ENCODE measurements at regions not wholly inside any gene's neighbourhood (a gene's known extent, or its start where the extent isn't known, plus 50 kb on each side); places are given as distances from the start of the nearest gene placed in this dataset.

DNA sequence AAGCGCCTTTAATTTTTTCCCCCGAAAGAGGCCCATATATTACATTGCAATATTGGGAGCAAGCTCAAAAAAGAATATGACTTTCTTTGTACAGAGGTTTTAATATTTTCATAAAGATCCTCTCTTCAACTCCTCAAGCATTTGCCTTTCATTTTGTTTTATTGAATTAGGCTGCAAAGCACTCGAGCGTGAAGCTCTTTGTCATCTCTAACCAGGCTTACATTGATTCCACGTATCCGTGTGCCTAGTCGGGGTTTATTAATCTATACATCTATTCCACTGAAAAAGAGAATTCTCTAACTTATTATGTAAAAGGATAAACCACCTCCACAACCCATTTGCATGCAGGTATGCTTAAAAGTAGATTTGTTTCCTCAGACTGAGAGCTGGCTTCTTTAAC is 234.8 kb upstream of the TMPO start:
- no peak overlapping the region for H3K4me2 ChIP-seq (ENCODE audit: control insufficient read depth, extremely low read depth, insufficient read depth, low read depth, low read length)
- H4K20me1 ChIP-seq (ENCODE audit: control insufficient read depth, extremely low read depth, insufficient read depth, low read length): no peaks in the 10 kb centered on the region
- H3K27me3 ChIP-seq (ENCODE audit: control insufficient read depth, extremely low read depth, insufficient read depth, low read length): no peaks in the 10 kb centered on the region
- H2AFZ ChIP-seq (ENCODE audit: control insufficient read depth, low read length): no peak overlapping the region
- DNase-seq (ENCODE audit: low read depth, low spot score) (no peak), FAIRE-seq (no peak)
- H3K4me1 ChIP-seq (ENCODE audit: control insufficient read depth, extremely low read depth, insufficient read depth, low read length): no peaks in the 10 kb centered on the region
- H3K9me3 ChIP-seq (ENCODE audit: control insufficient read depth, low read depth, low read length): no peaks in the 10 kb centered on the region
- no peak overlapping the region for H3K9ac ChIP-seq (ENCODE audit: control insufficient read depth, extremely low read depth, insufficient read depth, low read length)
- TF ChIP-seq EZH2 (IDR thresholded peaks at IDR 0.05; ENCODE audit: low read length) (no peak), CTCF (optimal IDR thresholded peaks at IDR 0.05 in 1 of 3, IDR thresholded peaks at IDR 0.05 in 1 of 3, conservative IDR thresholded peaks at IDR 0.05 in 1 of 3; ENCODE audit: extremely low read depth in 1 of 3, insufficient read depth in 2 of 3, low read length in 3 of 3) (no peak)
- no peaks in the 10 kb centered on the region for H3K79me2 ChIP-seq (ENCODE audit: control insufficient read depth, insufficient read depth, low read length)
- H3K36me3 ChIP-seq (ENCODE audit: control insufficient read depth in 2 of 2, extremely low read depth in 1 of 2, insufficient read depth in 2 of 2, low read length in 2 of 2): no peaks in the 10 kb centered on the region
- dilution Hi-C loops (cut with MboI; ENCODE audit: extremely low pct_ligation_motif_present, low sequenced_read_pairs): no loop called here
- no peak overlapping the region for H3K4me3 ChIP-seq (ENCODE audit: control insufficient read depth in 2 of 3, extremely low read depth in 1 of 3, insufficient read depth in 2 of 3, low read depth in 1 of 3, low read length in 3 of 3)
- H3K27ac ChIP-seq (ENCODE audit: control insufficient read depth, insufficient read depth, low read length): no peak overlapping the region
- no peaks in the 10 kb centered on the region for H3K9me1 ChIP-seq (ENCODE audit: control insufficient read depth, extremely low read depth, insufficient read depth, low read length)

DNA sequence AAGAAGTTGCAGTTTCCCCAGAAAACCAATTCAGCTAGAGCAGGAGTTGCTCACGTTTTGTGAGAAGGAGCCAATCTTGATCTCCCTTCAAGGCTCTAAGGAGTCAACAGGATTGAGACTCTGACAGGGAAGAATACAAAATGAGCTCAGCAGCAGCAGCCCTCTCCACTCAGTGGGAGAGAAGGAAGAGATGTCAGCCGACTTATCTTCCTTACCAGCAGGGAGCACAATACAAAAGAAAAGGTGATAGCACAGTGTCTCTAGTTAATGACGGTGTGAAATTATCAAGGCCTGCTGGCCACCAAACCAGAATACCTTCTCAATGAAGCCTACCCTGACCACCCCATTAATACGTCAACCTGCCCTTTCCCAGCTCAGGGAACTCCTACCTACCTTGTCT is 223.6 kb upstream of the TMPO start:
- dilution Hi-C loops (cut with MboI; ENCODE audit: extremely low pct_ligation_motif_present, low sequenced_read_pairs): no loop called here
- Histone ChIP-seq H3K9me1 (ENCODE audit: control insufficient read depth, extremely low read depth, insufficient read depth, low read length) (no peaks in the 10 kb centered on the region), H2AFZ (ENCODE audit: control insufficient read depth, low read length) (no peak overlapping the region), H3K9ac (ENCODE audit: control insufficient read depth, extremely low read depth, insufficient read depth, low read length) (no peak overlapping the region), H3K4me1 (ENCODE audit: control insufficient read depth, extremely low read depth, insufficient read depth, low read length) (no peaks in the 10 kb centered on the region), H3K4me3 (ENCODE audit: control insufficient read depth in 2 of 3, extremely low read depth in 1 of 3, insufficient read depth in 2 of 3, low read depth in 1 of 3, low read length in 3 of 3) (no peak overlapping the region), H3K27me3 (ENCODE audit: control insufficient read depth, extremely low read depth, insufficient read depth, low read length) (no peaks in the 10 kb centered on the region), H3K36me3 (ENCODE audit: control insufficient read depth in 2 of 2, extremely low read depth in 1 of 2, insufficient read depth in 2 of 2, low read length in 2 of 2) (no peaks in the 10 kb centered on the region), H3K27ac (ENCODE audit: control insufficient read depth, insufficient read depth, low read length) (no peak overlapping the region), H3K9me3 (ENCODE audit: control insufficient read depth, low read depth, low read length) (no peaks in the 10 kb centered on the region), H3K79me2 (ENCODE audit: control insufficient read depth, insufficient read depth, low read length) (no peaks in the 10 kb centered on the region), H3K4me2 (ENCODE audit: control insufficient read depth, extremely low read depth, insufficient read depth, low read depth, low read length) (no peak overlapping the region), H4K20me1 (ENCODE audit: control insufficient read depth, extremely low read depth, insufficient read depth, low read length) (no peaks in the 10 kb centered on the region)
- TF ChIP-seq EZH2 (IDR thresholded peaks at IDR 0.05; ENCODE audit: low read length) (no peak), CTCF (optimal IDR thresholded peaks at IDR 0.05 in 1 of 3, IDR thresholded peaks at IDR 0.05 in 1 of 3, conservative IDR thresholded peaks at IDR 0.05 in 1 of 3; ENCODE audit: extremely low read depth in 1 of 3, insufficient read depth in 2 of 3, low read length in 3 of 3) (peak in 1 of 3 experiments; percentile 10)
- no peak for FAIRE-seq
- no peak for DNase-seq (ENCODE audit: low read depth, low spot score)

Measured in keratinocyte (primary cell).